ENCODE measurements at regions not wholly inside any gene's neighbourhood (a gene's known extent, or its start where the extent isn't known, plus 50 kb on each side); places are given as distances from the start of the nearest gene placed in this dataset.

- DNase-seq (ENCODE audit: low read depth), result no peak
Measured at GRCh38 chr13:26932465-26932864, 171.9 kb upstream of the GPR12 start.

GRCh38 chr13:26929971-26930730, 169.6 kb upstream of the GPR12 start:
- peak; percentile 61 for DNase-seq (ENCODE audit: low read depth)

- DNase-seq (ENCODE audit: low read depth), result no peak
Measured at GRCh38 chr13:26927511-26927910, 166.9 kb upstream of the GPR12 start.

- no peak for DNase-seq (ENCODE audit: low read depth)
Measured at GRCh38 chr13:26926371-26926770, 165.8 kb upstream of the GPR12 start.

GRCh38 chr13:26923824-26924605, 163.4 kb upstream of the GPR12 start:
- DNase-seq (ENCODE audit: low read depth), result peak; percentile 86

GRCh38 chr13:26921918-26922317, 161.3 kb upstream of the GPR12 start:
- DNase-seq (ENCODE audit: low read depth), result no peak

- no peak for DNase-seq (ENCODE audit: low read depth)
Measured at GRCh38 chr13:26920614-26921355, 160.2 kb upstream of the GPR12 start.

- DNase-seq (ENCODE audit: low read depth), result no peak
Measured at GRCh38 chr13:26919732-26920131, 159.1 kb upstream of the GPR12 start.

GRCh38 chr13:26919311-26919710, 158.7 kb upstream of the GPR12 start:
- peak; percentile 93 for DNase-seq (ENCODE audit: low read depth)

GRCh38 chr13:26914624-26915023, 154.0 kb upstream of the GPR12 start:
- DNase-seq (ENCODE audit: low read depth), result peak; percentile 17

GRCh38 chr13:26914148-26914547, 153.6 kb upstream of the GPR12 start:
- DNase-seq (ENCODE audit: low read depth), result no peak

GRCh38 chr13:26910754-26911465, 150.3 kb upstream of the GPR12 start:
- no peak for DNase-seq (ENCODE audit: low read depth)

- no peak for DNase-seq (ENCODE audit: low read depth)
Measured at GRCh38 chr13:26909477-26909876, 148.9 kb upstream of the GPR12 start.

- no peak for DNase-seq (ENCODE audit: low read depth)
Measured at GRCh38 chr13:26908126-26908525, 147.5 kb upstream of the GPR12 start.

- no peak for DNase-seq (ENCODE audit: low read depth)
Measured at GRCh38 chr13:26899202-26899601, 138.6 kb upstream of the GPR12 start.

- DNase-seq (ENCODE audit: low read depth), result no peak
Measured at GRCh38 chr13:26897706-26898550, 137.3 kb upstream of the GPR12 start.

- DNase-seq (ENCODE audit: low read depth), result no peak
Measured at GRCh38 chr13:26896986-26897668, 136.5 kb upstream of the GPR12 start.

GRCh38 chr13:26895808-26896466, 135.4 kb upstream of the GPR12 start:
- DNase-seq (ENCODE audit: low read depth), result no peak

GRCh38 chr13:26895081-26895807, 134.7 kb upstream of the GPR12 start:
- no peak for DNase-seq (ENCODE audit: low read depth)
